K562 (cell line): ENCODE measurements at regions not wholly inside any gene's neighbourhood (a gene's known extent, or its start where the extent isn't known, plus 50 kb on each side); places are given as distances from the start of the nearest gene placed in this dataset.

ENCODE experiments used
- ATF1 ChIP-seq, 2 experiments: fragments of 450-650 bp in 1 of 2; IDR thresholded peaks; 2 replicates each; pipeline ENCODE4 v1.6.1; 2016; ENCODE audit warnings: missing compliant biosample characterization in 1 of 2, missing genetic modification characterization in 1 of 2
- BMI1 ChIP-seq: fragments of 150-350 bp; IDR thresholded peaks from 2 replicates; pipeline ENCODE4 v1.6.1; 2014; ENCODE audit warnings: low read length
- CBFA2T3 ChIP-seq: fragments of 450-650 bp; IDR thresholded peaks from 2 replicates; pipeline ENCODE4 v1.6.1; 2017
- ERF ChIP-seq: fragments of 450-650 bp; formaldehyde crosslinking; IDR thresholded peaks from 2 replicates; pipeline ENCODE4 v1.4.0; 2020; ENCODE audit warnings: mild to moderate bottlenecking, mixed read lengths
- KDM5B ChIP-seq: fragments of 200-600 bp; sonication (generic); IDR thresholded peaks from 2 replicates; pipeline ENCODE4 v1.6.1; 2012; ENCODE audit warnings: low read depth, mild to moderate bottlenecking, moderate library complexity, low read length, control low read depth, inconsistent platforms; ENCODE audit not compliant: insufficient replicate concordance
- MAFK ChIP-seq: IDR thresholded peaks from 2 replicates; pipeline ENCODE4 v1.6.1; 2011; ENCODE audit warnings: low read length, improper control_type of control experiment
- MTA1 ChIP-seq: fragments of 450-650 bp; IDR thresholded peaks from 2 replicates; pipeline ENCODE4 v1.6.1; 2017; ENCODE audit warnings: borderline replicate concordance
- RBM25 ChIP-seq: fragments of 200-400 bp; formaldehyde crosslinking; IDR thresholded peaks from 2 replicates; pipeline ENCODE4 v1.6.1; 2018; ENCODE audit warnings: low read length, low read depth, moderate library complexity; ENCODE audit not compliant: severe bottlenecking
- SMARCE1 ChIP-seq: fragments of 450-650 bp; IDR thresholded peaks from 2 replicates; pipeline ENCODE4 v1.7.1; 2016; ENCODE audit warnings: mild to moderate bottlenecking
- TAF1 ChIP-seq: IDR thresholded peaks from 2 replicates; pipeline ENCODE4 v1.6.1; 2011; ENCODE audit warnings: mild to moderate bottlenecking, low read length, moderate library complexity; ENCODE audit not compliant: insufficient read depth, control insufficient read depth, severe bottlenecking; ENCODE audit errors: extremely low read depth
- ZNF263 ChIP-seq: sonication (generic); formaldehyde crosslinking; IDR thresholded peaks from 2 replicates; pipeline ENCODE4 v1.8.0; 2022; ENCODE audit warnings: mild to moderate bottlenecking, missing genetic modification reagents, borderline replicate concordance
- ZNF699 ChIP-seq: fragments of 250-450 bp; sonication (Bioruptor Pico); IDR thresholded peaks from 2 replicates; pipeline ENCODE4 v1.8.0; 2021; ENCODE audit warnings: mild to moderate bottlenecking, moderate library complexity; ENCODE audit not compliant: insufficient replicate concordance
- TF ChIP-seq, protein P1 (sequence below), 2 experiments: fragments of 450-650 bp in 1 of 2; IDR thresholded peaks; 2 replicates each; pipeline ENCODE4 v1.6.1; 2011 to 2017; ENCODE audit warnings: low read depth in 2 of 2, antibody characterized with exemption in 1 of 2, borderline replicate concordance in 1 of 2, low read length in 1 of 2, mild to moderate bottlenecking in 1 of 2, mixed read lengths in 1 of 2; ENCODE audit not compliant: control insufficient read depth in 1 of 2
- TF ChIP-seq, protein P2 (sequence below): fragments of 450-650 bp; formaldehyde crosslinking; IDR thresholded peaks from 2 replicates; pipeline ENCODE4 v1.4.0; 2020; ENCODE audit warnings: mild to moderate bottlenecking, moderate library complexity
- TF ChIP-seq, protein P3 (sequence below): fragments of 250-450 bp; sonication (Bioruptor Pico); IDR thresholded peaks from 2 replicates; pipeline ENCODE4 v1.5.0; 2020; ENCODE audit warnings: mild to moderate bottlenecking, borderline replicate concordance
- TF ChIP-seq, protein P4 (sequence below): fragments of 450-650 bp; IDR thresholded peaks from 2 replicates; pipeline ENCODE4 v1.6.1; 2016; ENCODE audit warnings: mild to moderate bottlenecking

DNA sequence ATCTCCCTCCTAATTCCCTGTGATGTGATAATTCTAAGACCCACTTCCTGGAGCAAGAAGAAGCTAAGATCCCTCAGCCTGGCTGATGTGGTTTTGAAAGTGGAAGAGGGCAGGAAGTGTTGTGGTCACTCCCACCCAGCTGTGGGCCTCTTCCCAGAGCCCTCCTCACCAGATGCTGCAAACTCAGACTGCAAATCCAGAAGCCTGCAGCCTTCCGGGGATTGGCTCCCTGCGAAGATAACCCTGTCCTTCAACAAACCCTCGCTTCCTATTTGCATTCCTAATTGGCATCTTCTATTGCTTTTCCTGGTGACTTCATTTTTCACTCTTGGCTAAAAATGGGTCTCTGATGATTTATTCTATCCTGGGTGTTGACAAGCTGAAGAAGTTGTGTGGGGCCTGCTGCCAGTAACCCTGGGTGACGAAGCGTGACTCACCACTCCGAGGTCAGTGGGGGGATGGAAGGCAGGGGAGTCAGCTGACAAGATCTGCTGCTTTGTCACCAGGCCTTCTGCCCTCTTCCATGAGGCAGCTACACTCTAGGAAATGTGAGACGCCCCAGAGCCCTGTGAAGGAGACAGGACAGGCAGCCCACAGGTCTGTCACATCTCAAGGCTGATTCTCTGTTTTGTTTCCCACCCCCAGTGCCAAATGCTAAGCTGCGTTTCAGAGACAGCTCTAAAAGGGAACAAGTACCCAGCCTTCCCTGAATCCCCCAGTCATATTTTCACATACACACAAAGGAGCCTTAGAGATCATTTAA, 99.7 kb upstream of the LIPC start (continued):
- TF ChIP-seq, protein P1, sequence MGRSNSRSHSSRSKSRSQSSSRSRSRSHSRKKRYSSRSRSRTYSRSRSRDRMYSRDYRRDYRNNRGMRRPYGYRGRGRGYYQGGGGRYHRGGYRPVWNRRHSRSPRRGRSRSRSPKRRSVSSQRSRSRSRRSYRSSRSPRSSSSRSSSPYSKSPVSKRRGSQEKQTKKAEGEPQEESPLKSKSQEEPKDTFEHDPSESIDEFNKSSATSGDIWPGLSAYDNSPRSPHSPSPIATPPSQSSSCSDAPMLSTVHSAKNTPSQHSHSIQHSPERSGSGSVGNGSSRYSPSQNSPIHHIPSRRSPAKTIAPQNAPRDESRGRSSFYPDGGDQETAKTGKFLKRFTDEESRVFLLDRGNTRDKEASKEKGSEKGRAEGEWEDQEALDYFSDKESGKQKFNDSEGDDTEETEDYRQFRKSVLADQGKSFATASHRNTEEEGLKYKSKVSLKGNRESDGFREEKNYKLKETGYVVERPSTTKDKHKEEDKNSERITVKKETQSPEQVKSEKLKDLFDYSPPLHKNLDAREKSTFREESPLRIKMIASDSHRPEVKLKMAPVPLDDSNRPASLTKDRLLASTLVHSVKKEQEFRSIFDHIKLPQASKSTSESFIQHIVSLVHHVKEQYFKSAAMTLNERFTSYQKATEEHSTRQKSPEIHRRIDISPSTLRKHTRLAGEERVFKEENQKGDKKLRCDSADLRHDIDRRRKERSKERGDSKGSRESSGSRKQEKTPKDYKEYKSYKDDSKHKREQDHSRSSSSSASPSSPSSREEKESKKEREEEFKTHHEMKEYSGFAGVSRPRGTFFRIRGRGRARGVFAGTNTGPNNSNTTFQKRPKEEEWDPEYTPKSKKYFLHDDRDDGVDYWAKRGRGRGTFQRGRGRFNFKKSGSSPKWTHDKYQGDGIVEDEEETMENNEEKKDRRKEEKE (IDR thresholded peaks at IDR 0.05; ENCODE audit: borderline replicate concordance in 1 of 2, control insufficient read depth in 1 of 2, low read depth in 2 of 2, low read length in 1 of 2), result peak in 1 of 2 experiments; percentile 88; a peak in 2 of 4 replicates
- TF ChIP-seq TAF1, result peak; percentile 68
- peak; percentile 80 for TF ChIP-seq CBFA2T3
- TF ChIP-seq, protein P2, sequence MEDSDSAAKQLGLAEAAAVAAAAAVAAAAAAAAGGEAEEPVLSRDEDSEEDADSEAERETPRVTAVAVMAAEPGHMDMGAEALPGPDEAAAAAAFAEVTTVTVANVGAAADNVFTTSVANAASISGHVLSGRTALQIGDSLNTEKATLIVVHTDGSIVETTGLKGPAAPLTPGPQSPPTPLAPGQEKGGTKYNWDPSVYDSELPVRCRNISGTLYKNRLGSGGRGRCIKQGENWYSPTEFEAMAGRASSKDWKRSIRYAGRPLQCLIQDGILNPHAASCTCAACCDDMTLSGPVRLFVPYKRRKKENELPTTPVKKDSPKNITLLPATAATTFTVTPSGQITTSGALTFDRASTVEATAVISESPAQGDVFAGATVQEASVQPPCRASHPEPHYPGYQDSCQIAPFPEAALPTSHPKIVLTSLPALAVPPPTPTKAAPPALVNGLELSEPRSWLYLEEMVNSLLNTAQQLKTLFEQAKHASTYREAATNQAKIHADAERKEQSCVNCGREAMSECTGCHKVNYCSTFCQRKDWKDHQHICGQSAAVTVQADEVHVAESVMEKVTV (CRISPR knock-in tag), result 0 out of 2 replicates have a peak, but pooled peaks have one; percentile 5
- peak; percentile 76 for TF ChIP-seq KDM5B
- no peak for TF ChIP-seq ZNF263
- TF ChIP-seq, protein P3, sequence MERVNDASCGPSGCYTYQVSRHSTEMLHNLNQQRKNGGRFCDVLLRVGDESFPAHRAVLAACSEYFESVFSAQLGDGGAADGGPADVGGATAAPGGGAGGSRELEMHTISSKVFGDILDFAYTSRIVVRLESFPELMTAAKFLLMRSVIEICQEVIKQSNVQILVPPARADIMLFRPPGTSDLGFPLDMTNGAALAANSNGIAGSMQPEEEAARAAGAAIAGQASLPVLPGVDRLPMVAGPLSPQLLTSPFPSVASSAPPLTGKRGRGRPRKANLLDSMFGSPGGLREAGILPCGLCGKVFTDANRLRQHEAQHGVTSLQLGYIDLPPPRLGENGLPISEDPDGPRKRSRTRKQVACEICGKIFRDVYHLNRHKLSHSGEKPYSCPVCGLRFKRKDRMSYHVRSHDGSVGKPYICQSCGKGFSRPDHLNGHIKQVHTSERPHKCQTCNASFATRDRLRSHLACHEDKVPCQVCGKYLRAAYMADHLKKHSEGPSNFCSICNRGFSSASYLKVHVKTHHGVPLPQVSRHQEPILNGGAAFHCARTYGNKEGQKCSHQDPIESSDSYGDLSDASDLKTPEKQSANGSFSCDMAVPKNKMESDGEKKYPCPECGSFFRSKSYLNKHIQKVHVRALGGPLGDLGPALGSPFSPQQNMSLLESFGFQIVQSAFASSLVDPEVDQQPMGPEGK, result no peak
- TF ChIP-seq, protein P4, sequence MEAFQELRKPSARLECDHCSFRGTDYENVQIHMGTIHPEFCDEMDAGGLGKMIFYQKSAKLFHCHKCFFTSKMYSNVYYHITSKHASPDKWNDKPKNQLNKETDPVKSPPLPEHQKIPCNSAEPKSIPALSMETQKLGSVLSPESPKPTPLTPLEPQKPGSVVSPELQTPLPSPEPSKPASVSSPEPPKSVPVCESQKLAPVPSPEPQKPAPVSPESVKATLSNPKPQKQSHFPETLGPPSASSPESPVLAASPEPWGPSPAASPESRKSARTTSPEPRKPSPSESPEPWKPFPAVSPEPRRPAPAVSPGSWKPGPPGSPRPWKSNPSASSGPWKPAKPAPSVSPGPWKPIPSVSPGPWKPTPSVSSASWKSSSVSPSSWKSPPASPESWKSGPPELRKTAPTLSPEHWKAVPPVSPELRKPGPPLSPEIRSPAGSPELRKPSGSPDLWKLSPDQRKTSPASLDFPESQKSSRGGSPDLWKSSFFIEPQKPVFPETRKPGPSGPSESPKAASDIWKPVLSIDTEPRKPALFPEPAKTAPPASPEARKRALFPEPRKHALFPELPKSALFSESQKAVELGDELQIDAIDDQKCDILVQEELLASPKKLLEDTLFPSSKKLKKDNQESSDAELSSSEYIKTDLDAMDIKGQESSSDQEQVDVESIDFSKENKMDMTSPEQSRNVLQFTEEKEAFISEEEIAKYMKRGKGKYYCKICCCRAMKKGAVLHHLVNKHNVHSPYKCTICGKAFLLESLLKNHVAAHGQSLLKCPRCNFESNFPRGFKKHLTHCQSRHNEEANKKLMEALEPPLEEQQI, result peak; percentile 70; the same call in 1 of the 2 replicates
- TF ChIP-seq SMARCE1, result peak; percentile 96
- TF ChIP-seq BMI1, result peak; percentile 78
- TF ChIP-seq MAFK, result peak; percentile 76
- TF ChIP-seq ZNF699 (CRISPR knock-in tag), result no peak
- peak; percentile 64 for TF ChIP-seq RBM25
- TF ChIP-seq ATF1 (CRISPR knock-in tag; IDR thresholded peaks at IDR 0.05), result no peak
- peak; percentile 97 for TF ChIP-seq ATF1 (tag; IDR thresholded peaks at IDR 0.05)
- TF ChIP-seq ERF (CRISPR knock-in tag), result peak; percentile 54; the same call in 1 of the 2 replicates
- peak; percentile 63; the same call in 1 of the 2 replicates for TF ChIP-seq MTA1
